Left lung (tissue), 4 donors: ENCODE measurements at regions not wholly inside any gene's neighbourhood (a gene's known extent, or its start where the extent isn't known, plus 50 kb on each side); places are given as distances from the start of the nearest gene placed in this dataset.

Experiments used
- ATAC-seq: fragments of 200-7000 bp; cut with Tn5 transposase; one replicate; pipeline ENCODE4 v1.9.1; 2020; ENCODE audit warnings: moderate library complexity
- DNase-seq, 4 donors: peaks; one replicate each; pipeline ENCODE4 v3.0.0-alpha.2; 2013 to 2020
- H3K27ac ChIP-seq, 2 donors: fragments of 200-600 bp; sonication (generic) in 1 of 2; one replicate each; pipeline versions ENCODE4 v1.5.0 to v1.8.0; 2020 to 2021
- H3K27me3 ChIP-seq, 2 donors: fragments of 200-600 bp; sonication (generic) in 1 of 2; one replicate each; pipeline versions ENCODE4 v1.5.0 to v1.8.0; 2020 to 2021
- H3K36me3 ChIP-seq, 2 donors: fragments of 200-600 bp; sonication (generic) in 1 of 2; one replicate each; pipeline versions ENCODE4 v1.5.0 to v1.8.0; 2020 to 2021
- H3K4me1 ChIP-seq, 2 donors: fragments of 200-600 bp; one replicate each; pipeline ENCODE4 v1.8.0; 2021
- H3K4me3 ChIP-seq, 2 donors: fragments of 200-600 bp; sonication (generic) in 1 of 2; one replicate each; pipeline versions ENCODE4 v1.5.0 to v1.8.0; 2020 to 2021; ENCODE audit warnings: mild to moderate bottlenecking in 1 of 2
- H3K9me3 ChIP-seq, 2 donors: fragments of 200-600 bp; sonication (generic) in 1 of 2; one replicate each; pipeline versions ENCODE4 v1.5.0 to v1.8.0; 2020 to 2021
- intact Hi-C, 2 donors: fragments of 100-400 bp; cut with DNase I; formaldehyde crosslinking; loops; one replicate each; pipeline versions ENCODE4 v1.11.2 to v1.14.2; 2022
- TF ChIP-seq, protein P1 (sequence below), 2 donors: fragments of 200-600 bp; sonication (generic) in 1 of 2; IDR thresholded peaks; one replicate each; pipeline versions ENCODE4 v1.5.0 to v1.8.0; 2021; ENCODE audit warnings: antibody characterized with exemption in 2 of 2
- donor health status: DM: no; HTN: yes; CAD: no.
- donor health status: DM: no; HTN: no; CAD: no.

DNA sequence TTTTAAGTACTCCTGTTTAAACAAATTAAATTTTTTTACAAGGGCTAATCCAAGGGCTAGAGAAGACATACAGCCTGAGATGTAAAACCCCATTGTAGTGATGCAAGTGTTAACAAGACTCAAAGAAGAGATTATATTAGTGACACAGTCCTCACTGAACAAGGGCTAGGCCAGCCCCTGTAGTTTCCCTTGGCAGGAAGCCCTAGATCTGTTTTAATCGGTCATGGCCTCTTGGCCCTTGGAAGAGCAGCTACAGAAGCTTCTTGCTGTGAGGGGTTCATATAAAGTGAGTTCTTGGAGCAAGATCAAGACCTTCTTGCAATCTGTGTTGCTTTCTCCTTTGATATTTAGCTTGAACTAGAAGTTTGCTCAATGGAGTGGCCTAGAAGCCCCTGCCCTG, 1339.4 kb downstream of the XPNPEP1 start:
- H3K4me3 ChIP-seq: no peak overlapping the region
- H3K9me3 ChIP-seq: no peaks in the 10 kb centered on the region
- no peaks in the 10 kb centered on the region for H3K36me3 ChIP-seq
- ATAC-seq (no peak), DNase-seq (no peak)
- no peaks in the 10 kb centered on the region for H3K27me3 ChIP-seq
- intact Hi-C loops: no loop called here
- no peaks in the 10 kb centered on the region for H3K4me1 ChIP-seq
- H3K27ac ChIP-seq: no peak overlapping the region
- TF ChIP-seq, protein P1, sequence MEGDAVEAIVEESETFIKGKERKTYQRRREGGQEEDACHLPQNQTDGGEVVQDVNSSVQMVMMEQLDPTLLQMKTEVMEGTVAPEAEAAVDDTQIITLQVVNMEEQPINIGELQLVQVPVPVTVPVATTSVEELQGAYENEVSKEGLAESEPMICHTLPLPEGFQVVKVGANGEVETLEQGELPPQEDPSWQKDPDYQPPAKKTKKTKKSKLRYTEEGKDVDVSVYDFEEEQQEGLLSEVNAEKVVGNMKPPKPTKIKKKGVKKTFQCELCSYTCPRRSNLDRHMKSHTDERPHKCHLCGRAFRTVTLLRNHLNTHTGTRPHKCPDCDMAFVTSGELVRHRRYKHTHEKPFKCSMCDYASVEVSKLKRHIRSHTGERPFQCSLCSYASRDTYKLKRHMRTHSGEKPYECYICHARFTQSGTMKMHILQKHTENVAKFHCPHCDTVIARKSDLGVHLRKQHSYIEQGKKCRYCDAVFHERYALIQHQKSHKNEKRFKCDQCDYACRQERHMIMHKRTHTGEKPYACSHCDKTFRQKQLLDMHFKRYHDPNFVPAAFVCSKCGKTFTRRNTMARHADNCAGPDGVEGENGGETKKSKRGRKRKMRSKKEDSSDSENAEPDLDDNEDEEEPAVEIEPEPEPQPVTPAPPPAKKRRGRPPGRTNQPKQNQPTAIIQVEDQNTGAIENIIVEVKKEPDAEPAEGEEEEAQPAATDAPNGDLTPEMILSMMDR (IDR thresholded peaks at IDR 0.05): no peak

DNA sequence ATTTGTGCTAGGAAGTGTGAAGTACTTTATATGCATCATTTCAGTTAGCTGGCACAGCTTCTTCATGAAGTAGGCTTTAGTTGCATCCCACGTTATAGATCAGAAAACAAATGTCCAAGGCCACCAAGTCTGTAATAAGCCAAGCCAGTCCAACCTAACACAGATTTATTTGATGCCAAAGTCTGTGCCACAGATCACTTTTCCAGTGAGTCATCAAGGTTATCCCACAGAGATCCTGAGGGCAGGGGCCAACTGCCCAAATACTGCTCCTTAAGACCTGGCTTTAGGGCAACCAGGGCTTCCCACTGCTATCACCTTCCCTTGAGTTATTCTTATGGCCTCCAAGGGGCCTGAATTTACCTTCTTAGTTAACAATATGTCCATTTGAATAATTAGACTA, 1340.4 kb downstream of the XPNPEP1 start:
- intact Hi-C loops: no loop called here
- TF ChIP-seq, protein P1 (IDR thresholded peaks at IDR 0.05): no peak
- H3K36me3 ChIP-seq: no peaks in the 10 kb centered on the region
- H3K27ac ChIP-seq: no peak overlapping the region
- no peaks in the 10 kb centered on the region for H3K4me1 ChIP-seq
- no peak overlapping the region for H3K4me3 ChIP-seq
- no peak for ATAC-seq
- no peaks in the 10 kb centered on the region for H3K9me3 ChIP-seq
- no peak for DNase-seq
- no peaks in the 10 kb centered on the region for H3K27me3 ChIP-seq

DNA sequence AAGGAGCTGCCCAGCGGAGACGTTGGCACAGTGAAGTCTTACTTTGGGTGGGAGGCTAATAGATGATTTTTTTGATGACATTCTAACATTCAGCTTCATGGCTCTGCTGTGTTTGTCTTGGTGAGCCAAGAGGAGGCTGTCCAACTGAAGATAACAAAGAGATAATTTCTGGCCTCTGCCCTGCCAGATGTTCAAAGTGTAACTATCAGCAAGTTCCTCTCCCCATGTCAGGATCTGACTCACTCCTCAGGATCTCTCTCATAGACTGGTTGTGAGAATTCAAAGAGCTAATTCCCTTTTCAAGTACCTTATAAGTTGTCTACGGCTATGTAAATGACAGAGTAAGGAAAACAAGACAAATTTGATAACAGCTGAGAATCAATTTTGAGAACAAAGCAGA, 1340.9 kb downstream of the XPNPEP1 start:
- no peaks in the 10 kb centered on the region for H3K4me1 ChIP-seq
- no peaks in the 10 kb centered on the region for H3K27me3 ChIP-seq
- no peak overlapping the region for H3K27ac ChIP-seq
- no peak for DNase-seq
- no peaks in the 10 kb centered on the region for H3K36me3 ChIP-seq
- TF ChIP-seq, protein P1 (IDR thresholded peaks at IDR 0.05): no peak
- no peak overlapping the region for H3K4me3 ChIP-seq
- ATAC-seq: no peak
- intact Hi-C loops: no loop called here
- no peaks in the 10 kb centered on the region for H3K9me3 ChIP-seq

DNA sequence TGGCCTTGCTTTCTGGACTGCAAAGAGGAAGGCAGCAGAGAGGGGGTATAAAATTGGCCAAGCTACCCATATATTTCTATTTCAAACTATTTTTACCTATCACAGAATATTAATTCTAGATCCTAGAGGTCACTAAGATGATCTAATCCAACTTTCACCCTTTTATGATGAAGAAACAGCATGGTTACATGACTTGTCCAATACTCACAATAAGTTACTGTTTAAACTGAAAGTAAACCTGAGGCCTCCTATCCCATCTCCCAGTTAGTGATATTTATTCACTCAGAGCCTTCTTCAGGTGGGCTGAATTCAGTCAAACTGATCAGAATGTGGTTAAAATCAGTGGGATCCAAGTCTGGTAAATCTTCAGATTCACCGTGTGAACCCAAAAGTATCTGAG, 1345.1 kb downstream of the XPNPEP1 start:
- ATAC-seq: no peak
- intact Hi-C loops: no loop called here
- no peak overlapping the region for H3K4me3 ChIP-seq
- no peak for DNase-seq
- H3K27ac ChIP-seq: no peak overlapping the region
- H3K4me1 ChIP-seq: no peaks in the 10 kb centered on the region
- no peaks in the 10 kb centered on the region for H3K27me3 ChIP-seq
- TF ChIP-seq, protein P1 (IDR thresholded peaks at IDR 0.05): no peak
- H3K36me3 ChIP-seq: no peaks in the 10 kb centered on the region
- H3K9me3 ChIP-seq: no peaks in the 10 kb centered on the region

DNA sequence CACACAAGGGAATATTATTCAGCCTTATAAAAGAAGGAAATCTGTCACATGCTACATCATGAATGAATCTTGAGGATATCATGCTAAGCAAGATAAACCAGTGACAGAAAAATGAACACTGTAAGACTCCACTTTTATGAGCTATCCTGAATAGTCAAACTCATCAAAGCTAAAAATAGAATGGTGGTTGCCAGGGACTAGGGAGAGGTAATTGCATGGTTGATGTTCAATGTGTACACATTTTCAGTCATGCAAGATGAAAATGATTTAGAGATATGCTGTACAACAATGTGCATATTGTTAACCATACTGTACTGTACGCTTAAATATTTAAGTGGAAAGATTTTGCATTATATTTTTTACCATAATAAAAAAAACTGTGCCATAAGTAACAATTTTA, 1349.1 kb downstream of the XPNPEP1 start:
- Histone ChIP-seq H3K9me3 (no peaks in the 10 kb centered on the region), H3K4me3 (no peak overlapping the region), H3K4me1 (no peaks in the 10 kb centered on the region), H3K36me3 (no peaks in the 10 kb centered on the region), H3K27ac (no peak overlapping the region), H3K27me3 (no peaks in the 10 kb centered on the region)
- no peak for DNase-seq
- TF ChIP-seq, protein P1 (IDR thresholded peaks at IDR 0.05): no peak
- no peak for ATAC-seq
- intact Hi-C loops: no loop called here
